ENCODE measurements at regions not wholly inside any gene's neighbourhood (a gene's known extent, or its start where the extent isn't known, plus 50 kb on each side); places are given as distances from the start of the nearest gene placed in this dataset.

DNA sequence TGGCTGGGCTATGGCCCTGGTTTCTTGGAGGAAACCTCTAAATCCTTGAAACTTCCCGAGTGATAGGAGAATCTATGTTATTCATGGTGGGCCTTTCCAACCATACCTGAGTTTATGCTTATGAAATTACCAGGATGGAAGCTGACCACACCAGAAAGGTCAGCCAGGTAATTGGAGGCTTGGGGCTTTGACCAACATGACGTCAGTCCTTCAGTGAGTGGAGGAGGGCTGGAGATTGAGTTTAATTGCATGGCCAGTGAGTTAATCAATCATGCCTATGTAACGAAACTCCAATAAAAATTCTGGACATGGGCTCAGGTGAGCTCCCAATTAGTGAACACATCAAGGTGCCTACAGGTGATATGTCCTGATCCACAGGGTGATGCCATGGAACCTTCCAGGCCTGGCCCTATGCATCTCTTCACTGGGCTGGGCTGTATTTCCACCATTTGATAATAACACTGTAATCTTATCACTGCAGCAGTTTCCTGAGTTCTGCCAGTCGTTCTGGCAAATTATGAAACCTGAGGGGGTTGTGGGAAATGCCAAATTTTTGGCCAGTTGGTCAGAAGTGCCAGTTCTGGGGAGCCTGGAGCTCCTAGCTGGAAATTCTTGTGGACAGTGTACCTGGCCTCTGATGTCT lies 106.5 kb downstream of the CDH26 start:
- no peak for DNase-seq (ENCODE audit: extremely low read depth in 1 of 11, low read depth in 9 of 11, low spot score in 4 of 11)

DNA sequence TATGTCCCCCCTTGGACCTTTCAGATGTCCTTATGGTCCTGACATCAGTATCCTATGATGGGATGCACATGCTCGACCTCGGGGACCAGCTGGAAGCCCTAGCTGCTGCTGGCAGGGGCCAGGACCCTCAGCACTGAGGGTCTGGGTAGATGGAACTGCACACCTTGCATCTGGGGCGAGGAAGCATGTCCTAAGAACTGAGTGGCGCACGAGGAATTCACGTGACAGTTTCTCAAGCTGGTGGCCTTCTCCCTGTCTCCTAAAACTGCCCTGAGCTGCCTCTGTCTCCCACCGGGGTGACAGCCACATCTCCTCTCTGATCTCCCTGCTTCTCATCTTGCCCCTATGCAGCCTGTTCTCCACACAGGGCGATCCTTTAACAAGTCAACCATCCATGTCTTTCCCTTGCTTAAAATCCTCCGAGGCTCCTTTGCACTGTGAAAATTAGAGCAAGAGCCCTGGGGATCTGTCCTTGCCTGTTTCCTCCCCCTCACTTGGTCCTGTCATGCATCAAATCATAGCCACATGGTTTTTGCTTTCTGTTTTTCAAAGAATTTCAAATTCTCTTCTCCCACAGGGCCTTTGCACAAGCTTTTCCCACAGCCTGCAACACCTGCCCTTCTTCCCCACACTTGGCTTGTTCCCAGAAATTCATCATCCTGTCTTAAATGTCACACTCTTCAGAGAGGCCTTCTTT lies 107.7 kb downstream of the CDH26 start:
- no peak for DNase-seq (ENCODE audit: extremely low read depth in 1 of 11, low read depth in 9 of 11, low spot score in 4 of 11)

DNA sequence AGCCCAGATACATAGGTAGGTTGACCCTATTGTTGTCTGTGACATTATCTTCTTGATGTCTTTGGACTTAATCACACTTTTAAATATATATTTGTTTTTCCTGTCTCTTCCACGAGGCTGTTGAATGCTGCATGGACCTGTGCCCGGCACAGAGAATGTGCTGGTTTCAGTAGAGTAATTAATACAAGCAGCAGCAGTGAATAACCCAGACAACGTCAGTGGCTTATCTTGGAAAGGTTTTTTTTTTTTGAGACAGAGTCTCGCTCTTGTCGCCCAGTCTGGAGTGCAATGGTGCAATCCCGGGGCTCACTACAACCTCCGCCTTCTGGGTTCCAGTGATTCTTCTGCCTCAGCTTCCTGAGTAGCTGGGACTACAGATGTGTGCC lies 108.2 kb downstream of the CDH26 start:
- DNase-seq (ENCODE audit: extremely low read depth in 1 of 11, low read depth in 9 of 11, low spot score in 4 of 11), result no peak

DNA sequence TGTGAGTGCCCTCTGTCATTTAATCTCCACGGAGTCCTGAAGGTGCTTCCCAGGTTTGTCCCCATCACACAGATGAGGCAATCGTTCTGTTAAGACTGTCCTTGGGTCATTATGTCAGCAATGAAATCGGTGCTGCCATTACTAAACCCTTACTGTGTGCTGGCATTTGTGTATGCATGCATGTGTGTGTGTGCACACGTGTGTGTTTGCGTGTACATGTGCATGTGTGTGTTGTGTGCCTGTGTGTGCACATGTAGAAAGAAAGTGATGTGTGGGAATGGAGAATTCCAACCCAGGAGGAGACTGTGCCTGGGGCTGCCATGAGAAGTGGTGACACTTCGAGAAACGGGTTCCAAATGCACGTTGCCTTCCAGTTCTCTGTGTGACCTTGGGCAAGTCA lies 110.3 kb downstream of the CDH26 start:
- DNase-seq (ENCODE audit: extremely low read depth in 1 of 11, low read depth in 9 of 11, low spot score in 4 of 11), result no peak

DNA sequence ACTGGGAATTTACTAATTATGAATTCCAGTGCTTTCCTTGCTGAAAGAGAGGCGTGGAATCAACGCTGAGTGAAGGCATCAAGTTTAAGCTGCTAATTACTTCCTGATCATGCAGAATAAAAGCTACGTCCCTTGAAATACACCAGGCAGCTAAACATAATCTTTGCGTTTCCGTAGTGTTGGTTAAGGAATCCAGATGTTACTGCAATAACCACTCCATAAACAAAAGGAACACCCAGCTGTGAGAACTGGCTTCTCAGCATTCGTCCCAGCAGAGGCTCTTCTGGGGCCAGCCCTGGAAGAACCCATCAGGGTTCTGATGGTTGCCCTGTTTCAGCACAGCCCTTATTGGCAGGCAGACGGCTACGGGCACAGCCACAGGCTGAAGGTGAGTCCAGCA lies 111.4 kb downstream of the CDH26 start:
- DNase-seq (ENCODE audit: extremely low read depth in 1 of 11, low read depth in 9 of 11, low spot score in 4 of 11), result no peak

DNA sequence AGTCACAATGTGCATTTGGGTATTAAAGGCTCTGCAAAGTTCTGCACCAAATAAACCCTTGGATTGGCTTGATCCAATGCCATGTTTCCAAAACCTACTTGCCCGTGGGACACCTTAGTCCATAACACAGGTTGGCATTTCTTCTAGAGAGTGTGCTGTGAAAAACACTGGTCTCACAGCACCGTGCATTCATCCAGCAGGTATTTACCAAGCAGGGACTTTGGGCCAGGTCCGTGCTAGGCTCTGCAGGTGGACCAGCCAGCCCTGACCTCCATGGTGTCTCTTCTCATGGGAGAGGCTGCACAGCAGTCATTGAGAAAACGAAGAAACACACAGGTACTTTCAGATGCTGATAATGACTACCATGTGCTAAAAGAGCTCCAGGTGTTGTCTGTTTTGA lies 112.6 kb downstream of the CDH26 start:
- DNase-seq (ENCODE audit: extremely low read depth in 1 of 11, low read depth in 9 of 11, low spot score in 4 of 11), result no peak

DNA sequence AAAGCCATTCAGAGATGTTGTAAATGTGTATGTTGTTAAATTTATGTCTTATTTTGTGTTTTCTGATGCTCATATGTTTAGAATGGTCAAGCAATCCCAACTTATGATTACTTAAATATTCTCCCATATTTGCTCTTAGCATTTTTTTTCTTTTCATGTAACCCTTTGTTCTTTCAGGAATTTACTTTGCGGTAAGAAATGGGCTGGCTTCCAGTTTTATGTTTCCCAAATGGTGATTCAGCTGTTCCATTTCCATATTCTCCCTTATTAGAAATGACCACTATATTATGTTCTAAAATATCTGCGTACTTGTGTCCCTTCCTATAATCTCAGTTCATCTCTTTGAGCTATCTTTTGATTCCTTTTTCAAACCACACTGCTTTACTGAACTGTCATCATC lies 113.7 kb downstream of the CDH26 start:
- no peak for DNase-seq (ENCODE audit: extremely low read depth in 1 of 11, low read depth in 9 of 11, low spot score in 4 of 11)

DNA sequence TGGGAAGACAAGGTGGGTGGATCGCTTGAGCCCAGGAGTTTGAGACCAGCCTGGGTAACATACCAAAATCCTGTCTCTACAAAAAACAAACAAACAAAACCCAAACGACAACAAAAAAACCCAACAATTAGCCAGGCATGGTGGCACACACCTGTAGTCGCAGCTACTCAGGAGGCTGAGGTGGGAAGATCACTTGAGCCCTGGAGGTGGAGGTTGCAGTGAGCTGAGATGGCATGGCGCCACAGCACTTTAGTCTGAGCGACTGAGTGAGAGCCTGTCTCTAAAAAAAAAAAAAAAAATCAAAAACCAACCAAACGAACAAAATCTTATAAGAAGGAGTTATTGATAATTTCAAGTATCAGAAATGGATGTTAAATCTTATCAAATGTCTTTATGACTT lies 114.9 kb downstream of the CDH26 start:
- DNase-seq (ENCODE audit: extremely low read depth in 1 of 11, low read depth in 9 of 11, low spot score in 4 of 11), result no peak

DNA sequence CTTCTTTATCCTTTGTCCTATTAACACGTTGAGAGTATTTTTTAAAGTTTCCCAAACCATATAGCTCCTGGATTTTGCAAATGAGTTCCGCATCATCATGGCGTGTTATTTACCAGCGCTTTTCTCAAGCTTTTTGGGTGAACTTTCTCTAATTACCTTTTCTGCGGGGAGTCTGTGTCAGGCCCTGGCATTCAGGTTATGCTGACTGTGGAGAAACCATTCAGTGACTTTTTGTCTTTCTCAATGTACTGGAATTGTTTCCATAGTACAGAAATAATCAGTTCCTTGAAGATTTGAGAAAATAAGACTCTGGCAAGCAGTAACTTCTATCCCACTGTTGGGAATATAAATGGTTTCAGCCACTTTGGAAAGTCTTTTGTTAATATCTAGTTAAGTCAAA lies 115.3 kb downstream of the CDH26 start:
- no peak for DNase-seq (ENCODE audit: extremely low read depth in 1 of 11, low read depth in 9 of 11, low spot score in 4 of 11)

DNA sequence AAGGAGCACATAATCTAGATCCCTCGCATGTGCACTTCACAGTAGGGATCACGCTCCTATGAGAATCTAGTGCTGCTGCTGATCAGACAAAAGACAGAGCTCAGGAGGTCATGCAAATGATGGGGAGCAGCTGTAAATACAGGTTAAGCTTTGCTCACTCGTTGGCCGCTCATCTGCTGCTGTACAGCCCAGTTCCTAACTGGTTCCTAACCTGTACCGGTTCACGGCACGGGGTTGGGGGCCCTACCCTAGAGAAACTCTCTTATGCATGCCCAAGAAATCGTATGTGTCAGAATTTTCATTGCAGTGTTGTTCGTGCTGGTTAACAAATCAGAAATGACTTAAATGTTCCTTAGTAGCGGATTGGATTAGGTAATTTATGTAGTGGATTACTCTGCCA lies 116.1 kb downstream of the CDH26 start:
- DNase-seq (ENCODE audit: extremely low read depth in 1 of 11, low read depth in 9 of 11, low spot score in 4 of 11), result no peak

DNA sequence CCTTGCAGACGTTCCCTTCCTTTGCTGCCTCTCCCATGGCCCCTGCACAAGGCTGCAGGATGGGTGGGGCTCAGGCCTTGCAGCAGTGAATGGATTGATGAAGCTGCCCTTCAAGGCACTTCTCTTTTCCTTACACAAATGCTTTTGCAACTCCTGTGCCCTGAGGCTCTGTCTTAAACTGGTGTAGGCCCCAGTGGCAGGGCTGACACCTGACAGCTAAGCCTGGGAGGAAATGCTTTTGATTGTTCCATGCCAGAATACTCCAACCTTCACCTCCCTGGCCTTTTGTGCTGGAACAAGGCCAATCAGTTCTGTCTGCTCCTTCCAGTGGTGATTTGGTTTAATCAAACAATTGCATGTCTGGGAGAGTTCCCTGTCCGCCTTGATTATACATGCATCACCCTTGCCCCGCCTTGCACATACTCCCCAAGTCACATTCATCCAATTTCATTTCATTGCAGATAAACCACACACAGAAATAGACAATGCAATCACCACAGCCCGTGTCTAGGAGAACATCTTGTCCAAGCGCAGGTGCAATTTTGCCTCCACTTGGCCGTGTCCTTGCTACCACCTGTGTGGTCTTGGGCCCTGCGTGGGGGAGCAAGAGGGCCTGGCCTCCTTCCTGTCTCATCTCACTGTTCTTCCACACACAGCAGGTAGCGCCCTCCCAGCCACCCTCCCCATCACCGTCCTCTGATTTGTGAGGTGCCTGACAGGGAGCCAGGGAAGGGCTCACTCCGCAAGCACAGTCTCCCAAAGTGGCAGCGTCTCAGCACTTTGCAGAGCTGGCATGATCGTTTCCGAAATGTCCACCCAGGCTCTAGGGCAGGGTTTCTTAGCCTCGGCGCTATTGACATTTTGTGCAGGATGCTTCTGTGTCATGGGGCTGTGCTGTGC lies 120.4 kb downstream of the CDH26 start:
- DNase-seq (ENCODE audit: extremely low read depth in 1 of 11, low read depth in 9 of 11, low spot score in 4 of 11), result no peak

DNA sequence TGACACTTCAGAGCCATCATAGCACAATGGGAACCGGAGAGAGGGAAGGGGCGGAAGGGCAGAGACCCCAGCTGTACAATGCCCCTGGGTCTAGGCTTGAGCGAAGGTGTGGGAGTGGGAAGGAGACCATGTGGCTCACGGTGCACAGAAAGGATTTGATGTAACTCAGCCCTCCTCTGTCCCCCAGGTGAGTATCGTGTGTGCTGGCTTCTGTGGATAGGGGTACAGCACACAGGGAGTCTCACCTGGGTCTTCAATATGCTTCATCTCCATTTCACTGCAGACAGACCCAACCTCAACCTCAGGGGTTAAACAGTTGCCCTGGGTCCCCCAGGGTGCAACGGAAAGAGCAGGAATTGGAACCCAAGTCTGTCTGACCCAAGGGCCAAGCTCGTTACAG lies 122.2 kb downstream of the CDH26 start:
- DNase-seq (ENCODE audit: extremely low read depth in 1 of 11, low read depth in 9 of 11, low spot score in 4 of 11), result no peak

DNA sequence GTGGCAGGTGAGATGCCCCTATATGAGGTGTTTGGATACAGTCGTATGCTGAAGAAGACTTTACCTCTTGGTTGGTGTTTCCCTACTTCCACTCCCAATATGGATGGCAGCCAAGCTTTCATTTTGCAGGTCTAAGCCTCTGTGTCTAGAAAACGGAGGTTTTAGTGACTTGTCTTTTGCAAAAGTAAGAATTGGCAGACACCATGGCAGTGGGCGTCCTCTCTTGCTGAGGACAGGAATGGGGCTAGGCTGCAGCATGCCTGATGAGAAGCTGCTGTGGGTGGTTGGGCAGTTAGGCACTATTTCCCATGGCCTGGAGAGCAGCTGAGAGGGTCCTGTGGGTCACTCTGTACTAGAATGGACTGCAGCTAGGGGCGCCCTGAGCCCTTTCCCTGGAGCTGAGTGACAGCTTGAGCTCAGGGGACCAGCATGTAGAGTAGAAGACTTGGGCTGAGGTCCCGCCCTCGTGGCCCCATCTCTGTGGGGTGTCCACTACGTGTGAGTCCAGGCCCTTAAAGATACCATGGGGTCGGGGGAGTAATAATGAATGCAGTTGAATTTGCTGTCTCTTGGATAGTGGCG lies 127.4 kb downstream of the CDH26 start:
- no peak for DNase-seq (ENCODE audit: extremely low read depth in 1 of 11, low read depth in 9 of 11, low spot score in 4 of 11)

DNA sequence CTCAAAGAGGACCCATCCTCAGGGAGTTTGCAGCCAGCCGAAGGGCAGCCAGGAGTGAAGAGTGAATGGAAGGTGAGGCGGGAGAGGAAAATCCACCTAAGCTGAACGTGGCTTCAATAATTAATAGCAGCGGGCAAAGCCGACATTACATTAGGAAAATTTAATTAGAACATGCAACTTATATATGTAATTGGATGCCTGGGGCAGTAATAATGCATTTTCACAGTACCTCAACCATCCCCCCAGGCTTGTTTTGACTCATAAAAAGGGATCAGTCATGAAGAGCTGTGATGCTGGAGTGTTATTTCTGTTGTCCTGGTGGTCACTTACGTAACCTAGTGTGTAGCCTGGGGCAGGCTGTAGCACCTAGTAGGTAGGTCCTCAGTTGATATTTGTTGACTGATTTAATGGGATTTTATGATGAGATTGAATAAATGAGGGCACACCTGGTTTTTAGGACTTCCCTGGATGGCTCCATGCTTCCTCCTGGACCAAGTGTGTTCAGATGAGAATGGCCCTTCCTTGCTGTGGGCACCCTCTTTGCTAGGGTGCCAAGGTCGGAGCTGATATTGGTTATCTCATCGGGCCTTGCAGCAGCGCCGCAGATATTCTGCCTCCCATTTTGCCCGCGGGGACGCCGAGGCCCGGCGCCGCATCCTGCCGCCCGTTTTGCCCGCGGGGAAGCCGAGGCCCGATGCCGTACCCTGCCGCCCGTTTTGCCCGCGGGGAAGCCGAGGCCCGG lies 128.8 kb downstream of the CDH26 start:
- DNase-seq (ENCODE audit: extremely low read depth in 1 of 11, low read depth in 9 of 11, low spot score in 4 of 11), result no peak

DNA sequence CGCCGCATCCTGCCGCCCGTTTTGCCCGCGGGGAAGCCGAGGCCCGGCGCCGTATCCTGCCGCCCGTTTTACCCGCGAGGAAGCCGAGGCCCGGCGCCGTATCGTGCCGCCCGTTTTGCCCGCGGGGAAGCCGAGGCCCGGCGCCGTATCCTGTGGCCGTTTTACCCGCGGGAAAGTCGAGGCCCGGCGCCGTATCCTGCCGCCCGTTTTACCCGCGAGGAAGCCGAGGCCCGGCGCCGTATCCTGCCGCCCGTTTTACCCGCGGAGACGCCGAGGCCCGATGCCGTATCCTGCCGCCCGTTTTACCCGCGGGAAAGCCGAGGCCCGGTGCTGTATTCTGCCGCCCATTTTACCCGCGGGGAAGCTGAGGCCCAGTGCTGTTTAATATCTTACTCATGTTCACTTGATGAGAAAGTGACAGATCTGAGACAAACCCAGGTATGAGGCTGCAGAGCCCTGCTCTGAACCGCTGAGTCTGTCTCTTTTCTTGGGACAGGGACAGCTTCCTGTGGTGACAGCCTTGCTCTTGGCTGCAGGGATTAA lies 129.4 kb downstream of the CDH26 start:
- DNase-seq (ENCODE audit: extremely low read depth in 1 of 11, low read depth in 9 of 11, low spot score in 4 of 11), result peak in 1 of 11 donors; percentile 7

DNA sequence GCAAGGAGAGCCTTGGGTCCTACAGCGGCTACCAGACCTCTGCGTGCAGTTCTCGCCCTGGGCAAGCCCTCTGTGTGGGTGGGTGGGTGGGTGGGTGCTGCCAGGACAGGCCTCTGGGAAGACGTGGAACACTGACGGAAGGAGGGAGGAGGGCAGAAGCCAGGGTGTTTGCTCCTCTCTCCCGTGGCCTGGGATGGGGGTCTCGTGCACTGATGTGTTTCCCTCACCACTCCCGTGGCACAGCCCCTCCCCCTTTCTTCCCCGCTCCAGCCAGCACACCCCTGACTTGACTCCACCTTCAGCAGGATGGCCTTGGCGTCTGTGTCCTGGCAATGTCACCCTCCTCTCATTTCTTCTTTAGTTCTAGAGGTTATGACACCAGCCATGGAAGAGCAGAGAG lies 130.0 kb downstream of the CDH26 start:
- no peak for DNase-seq (ENCODE audit: extremely low read depth in 1 of 11, low read depth in 9 of 11, low spot score in 4 of 11)

DNA sequence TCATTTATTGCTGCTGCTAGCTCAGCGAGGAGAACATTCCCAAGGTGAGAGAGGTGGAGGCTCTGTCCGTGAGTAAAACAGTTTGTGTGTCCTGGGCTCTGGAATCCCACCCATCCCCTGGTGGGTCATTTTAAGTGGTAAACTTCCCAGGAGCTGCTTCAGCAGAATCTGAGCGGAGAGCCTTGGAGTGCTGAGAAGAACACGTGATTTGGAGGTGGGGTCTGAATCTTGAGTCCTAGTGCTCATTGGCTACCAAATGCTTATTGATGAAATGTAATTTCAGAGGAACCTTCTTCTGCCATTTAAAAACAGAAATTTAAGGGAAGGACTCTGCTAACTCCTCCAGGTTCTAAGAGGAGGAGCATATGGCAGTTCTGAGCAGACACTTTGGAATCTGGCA lies 132.4 kb downstream of the CDH26 start:
- DNase-seq (ENCODE audit: extremely low read depth in 1 of 11, low read depth in 9 of 11, low spot score in 4 of 11), result no peak

DNA sequence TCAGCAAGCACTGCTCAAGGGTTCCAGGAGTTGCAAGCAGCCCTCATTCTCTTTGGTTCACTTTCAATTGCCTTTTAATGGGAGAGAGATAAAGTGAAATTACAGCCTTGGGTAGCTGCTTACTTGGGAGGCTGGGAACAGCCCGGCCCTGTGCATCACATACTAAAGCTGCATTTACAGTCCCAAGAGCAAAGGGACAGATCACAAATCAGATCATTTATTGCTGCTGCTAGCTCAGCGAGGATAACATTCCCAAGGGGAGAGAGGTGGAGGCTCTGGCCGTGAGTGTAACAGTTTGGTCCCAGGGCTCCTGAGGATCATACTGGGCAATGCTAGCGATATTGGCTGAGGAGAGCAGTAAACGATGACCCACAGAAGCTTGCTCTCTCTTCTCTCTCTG lies 133.1 kb downstream of the CDH26 start:
- DNase-seq (ENCODE audit: extremely low read depth in 1 of 11, low read depth in 9 of 11, low spot score in 4 of 11), result no peak

DNA sequence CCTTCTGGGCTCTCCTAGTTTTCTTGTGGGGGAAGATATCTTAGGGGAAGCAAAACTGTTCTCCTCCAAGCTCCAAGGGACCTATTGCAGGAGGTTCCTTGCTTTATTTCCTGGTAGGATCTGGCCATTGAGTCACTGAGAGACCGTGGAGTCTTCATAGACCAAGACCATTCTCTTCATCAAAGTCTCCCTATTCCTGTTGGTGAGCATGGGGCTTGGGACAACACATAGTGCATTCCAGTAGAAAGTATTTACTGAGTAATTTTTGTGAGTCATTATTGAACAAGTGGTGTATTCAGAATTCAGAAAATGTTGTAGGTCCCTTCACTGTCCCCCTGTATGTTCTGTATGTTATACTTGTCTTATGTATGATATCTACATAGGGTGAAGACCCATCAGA lies 133.6 kb downstream of the CDH26 start:
- DNase-seq (ENCODE audit: extremely low read depth in 1 of 11, low read depth in 9 of 11, low spot score in 4 of 11), result no peak

Measured in renal cortex interstitium (tissue), 11 donors.